ENCODE measurements at regions not wholly inside any gene's neighbourhood (a gene's known extent, or its start where the extent isn't known, plus 50 kb on each side); places are given as distances from the start of the nearest gene placed in this dataset.

DNA sequence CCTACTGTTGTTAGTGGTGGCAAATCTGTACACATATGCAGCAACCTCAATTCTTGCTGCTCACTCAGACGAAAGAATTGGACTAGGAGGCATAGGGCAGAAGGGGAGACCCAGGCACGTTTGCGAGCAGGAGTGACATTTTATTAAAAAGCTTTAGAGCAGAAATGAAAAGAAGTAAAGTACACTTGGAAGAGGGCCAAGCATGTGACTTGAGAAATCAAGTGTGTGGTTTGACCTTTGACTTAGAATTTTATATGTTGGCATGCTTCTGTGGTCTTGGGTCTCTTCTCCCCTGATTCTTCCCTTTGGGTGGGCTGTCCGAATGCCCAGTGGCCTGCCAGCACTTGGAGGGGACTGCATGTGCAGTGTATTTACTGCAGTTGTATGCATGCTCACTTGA is 205.5 kb upstream of the SEMA3D start:
- Histone ChIP-seq H3K4me1 (no peaks in the 10 kb centered on the region), H3K27ac (no peak overlapping the region), H3K4me3 (no peak overlapping the region), H3K9me3 (no peaks in the 10 kb centered on the region), H3K27me3 (no peaks in the 10 kb centered on the region), H3K36me3 (no peaks in the 10 kb centered on the region)
- intact Hi-C loops (cut with DNase I), result no loop called here
- no peak for DNase-seq (ENCODE audit: low spot score in 2 of 2)
- no peak for TF ChIP-seq CTCF (IDR thresholded peaks at IDR 0.05)

- TF ChIP-seq CTCF (IDR thresholded peaks at IDR 0.05), result no peak
- Histone ChIP-seq H3K9me3 (no peaks in the 10 kb centered on the region), H3K4me1 (no peaks in the 10 kb centered on the region), H3K4me3 (no peak overlapping the region), H3K27ac (no peak overlapping the region), H3K27me3 (no peaks in the 10 kb centered on the region), H3K36me3 (no peaks in the 10 kb centered on the region)
- intact Hi-C loops (cut with DNase I), result no loop called here
- DNase-seq (ENCODE audit: low spot score in 2 of 2), result no peak
Observed at GRCh38 chr7:85386460-85386859, 199.6 kb upstream of the SEMA3D start.

DNA sequence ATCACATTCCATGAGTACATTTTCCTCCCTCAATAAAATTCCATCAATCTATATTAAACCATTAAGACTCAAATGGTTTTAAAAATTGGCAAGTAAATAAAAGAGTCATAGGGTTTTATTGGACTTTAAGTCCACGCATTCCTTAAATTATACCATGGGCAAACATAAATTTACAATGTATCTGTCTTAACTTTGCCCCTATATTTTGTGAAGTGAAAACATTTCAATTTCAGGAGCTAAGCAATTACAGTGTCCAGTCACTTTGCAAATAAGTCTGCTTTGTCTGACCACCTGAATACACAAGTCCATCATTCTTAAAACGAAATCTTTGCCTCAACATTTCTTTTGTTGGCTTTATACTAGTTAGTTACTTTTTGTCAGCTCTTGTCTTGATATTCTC is 197.5 kb upstream of the SEMA3D start:
- TF ChIP-seq CTCF (IDR thresholded peaks at IDR 0.05), result no peak
- no peak overlapping the region for H3K4me3 ChIP-seq
- H3K27me3 ChIP-seq, result no peaks in the 10 kb centered on the region
- no peaks in the 10 kb centered on the region for H3K4me1 ChIP-seq
- H3K27ac ChIP-seq, result no peak overlapping the region
- no peaks in the 10 kb centered on the region for H3K9me3 ChIP-seq
- intact Hi-C loops (cut with DNase I), result no loop called here
- no peak for DNase-seq (ENCODE audit: low spot score in 2 of 2)
- no peaks in the 10 kb centered on the region for H3K36me3 ChIP-seq

DNA sequence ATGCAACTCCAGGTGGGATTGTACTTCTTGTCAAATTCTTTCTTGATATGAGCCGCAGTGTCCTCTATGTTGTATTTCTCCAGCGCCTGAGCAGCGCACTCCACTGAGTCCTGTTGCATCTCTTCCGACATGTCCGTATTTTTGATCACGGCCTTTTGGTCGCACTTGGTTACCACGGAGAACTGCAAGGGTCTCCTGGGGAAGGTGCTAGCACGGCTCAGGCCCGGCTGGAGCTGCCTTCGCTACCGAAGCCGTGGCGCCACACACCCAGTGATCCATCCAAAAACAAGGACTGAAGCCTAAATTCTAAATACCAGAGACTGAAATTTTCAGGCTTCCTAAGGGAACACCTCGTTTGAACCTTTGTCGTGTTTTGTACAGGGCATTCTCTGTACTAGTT is 194.4 kb upstream of the SEMA3D start:
- DNase-seq (ENCODE audit: low spot score in 2 of 2), result no peak
- Histone ChIP-seq H3K36me3 (no peaks in the 10 kb centered on the region), H3K27me3 (no peaks in the 10 kb centered on the region), H3K4me3 (no peak overlapping the region), H3K4me1 (no peaks in the 10 kb centered on the region), H3K27ac (no peak overlapping the region), H3K9me3 (no peaks in the 10 kb centered on the region)
- TF ChIP-seq CTCF (IDR thresholded peaks at IDR 0.05), result no peak
- intact Hi-C loops (cut with DNase I), result no loop called here

- no peak for TF ChIP-seq CTCF (IDR thresholded peaks at IDR 0.05)
- intact Hi-C loops (cut with DNase I), result no loop called here
- DNase-seq (ENCODE audit: low spot score in 2 of 2), result no peak
- Histone ChIP-seq H3K36me3 (no peaks in the 10 kb centered on the region), H3K9me3 (no peaks in the 10 kb centered on the region), H3K27me3 (no peaks in the 10 kb centered on the region), H3K4me3 (no peak overlapping the region), H3K4me1 (no peaks in the 10 kb centered on the region), H3K27ac (no peak overlapping the region)
Observed at GRCh38 chr7:85376589-85376988, 189.7 kb upstream of the SEMA3D start.

DNA sequence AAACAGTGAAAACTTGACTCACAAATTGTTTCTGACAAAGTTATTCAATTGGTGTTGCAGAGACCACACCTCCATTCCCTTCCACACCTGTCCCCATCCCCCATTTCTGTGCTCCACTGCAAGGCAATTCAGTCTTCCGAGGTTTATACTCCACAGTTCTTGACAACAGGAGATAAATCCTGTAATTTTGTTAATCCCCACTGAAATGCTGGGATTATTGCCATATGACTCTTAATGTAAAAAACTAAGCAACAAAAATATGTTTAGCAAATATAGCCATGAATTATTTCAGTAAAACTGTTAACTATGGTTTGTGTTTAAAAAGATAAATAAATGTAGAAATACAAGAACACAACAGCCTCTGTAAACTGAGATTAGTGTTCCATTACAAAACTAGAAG is 170.1 kb upstream of the SEMA3D start:
- Histone ChIP-seq H3K9me3 (no peaks in the 10 kb centered on the region), H3K27me3 (no peaks in the 10 kb centered on the region), H3K4me3 (no peak overlapping the region), H3K27ac (no peak overlapping the region), H3K36me3 (no peaks in the 10 kb centered on the region), H3K4me1 (no peaks in the 10 kb centered on the region)
- no peak for DNase-seq (ENCODE audit: low spot score in 2 of 2)
- TF ChIP-seq CTCF (IDR thresholded peaks at IDR 0.05), result no peak
- intact Hi-C loops (cut with DNase I), result no loop called here

Measured in ascending aorta (tissue), 2 donors.